ENCODE measurements at regions not wholly inside any gene's neighbourhood (a gene's known extent, or its start where the extent isn't known, plus 50 kb on each side); places are given as distances from the start of the nearest gene placed in this dataset.

DNA sequence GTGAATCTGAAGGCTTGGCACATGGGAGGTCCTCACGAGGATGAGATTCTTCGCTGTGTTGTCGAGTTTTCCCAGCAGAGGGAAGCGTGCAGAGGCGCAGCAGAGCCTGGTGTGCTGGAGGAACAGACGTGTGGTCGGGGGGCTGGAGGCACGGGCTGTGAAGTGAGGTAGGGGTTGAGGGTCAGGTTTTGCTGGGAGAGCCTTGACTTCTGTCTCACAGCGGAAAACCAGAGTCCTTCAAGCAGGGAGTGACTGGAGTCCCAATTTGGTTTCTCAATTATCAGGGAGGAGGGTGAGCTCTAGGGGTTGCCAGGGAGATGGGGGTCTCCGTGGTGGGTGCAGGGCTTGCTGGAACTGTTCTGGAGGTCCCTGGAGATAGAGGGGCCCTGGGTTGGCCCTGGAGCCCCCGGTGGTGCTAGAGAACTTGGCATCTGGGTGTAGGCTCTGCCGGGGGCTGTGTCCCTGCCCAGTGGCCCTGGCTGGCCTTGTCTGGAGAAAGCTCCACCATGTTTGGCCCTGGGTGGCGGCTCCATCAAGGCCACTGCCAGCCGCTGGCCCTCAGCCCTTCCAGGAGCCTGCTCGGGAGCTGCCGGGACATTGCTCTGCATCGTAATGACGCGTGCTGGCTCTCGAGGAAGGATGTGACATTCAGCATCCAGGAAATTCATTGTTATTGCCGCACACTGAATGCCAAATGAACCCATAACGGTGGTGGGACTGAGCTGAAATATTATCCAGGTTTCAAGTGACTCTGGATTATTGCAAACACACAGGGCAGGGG is 215.7 kb downstream of the KIF26A start:
- Histone ChIP-seq H3K9me3 (ENCODE audit: control insufficient read depth, low read length) (peaks cover 5% of the 10 kb centered on the region), H3K9ac (ENCODE audit: low read length) (no peak overlapping the region), H3K36me3 (ENCODE audit: control insufficient read depth, insufficient read depth, low read length, severe bottlenecking) (no peaks in the 10 kb centered on the region), H3K4me1 (ENCODE audit: control insufficient read depth, insufficient read depth, low read length) (no peaks in the 10 kb centered on the region), H3K27me3 (replicated peaks; ENCODE audit: control insufficient read depth, insufficient read depth, low read length) (no peaks in the 10 kb centered on the region), H3K4me3 (ENCODE audit: low read length) (no peak overlapping the region)
- DNase-seq (ENCODE audit: low read depth), result no peak

DNA sequence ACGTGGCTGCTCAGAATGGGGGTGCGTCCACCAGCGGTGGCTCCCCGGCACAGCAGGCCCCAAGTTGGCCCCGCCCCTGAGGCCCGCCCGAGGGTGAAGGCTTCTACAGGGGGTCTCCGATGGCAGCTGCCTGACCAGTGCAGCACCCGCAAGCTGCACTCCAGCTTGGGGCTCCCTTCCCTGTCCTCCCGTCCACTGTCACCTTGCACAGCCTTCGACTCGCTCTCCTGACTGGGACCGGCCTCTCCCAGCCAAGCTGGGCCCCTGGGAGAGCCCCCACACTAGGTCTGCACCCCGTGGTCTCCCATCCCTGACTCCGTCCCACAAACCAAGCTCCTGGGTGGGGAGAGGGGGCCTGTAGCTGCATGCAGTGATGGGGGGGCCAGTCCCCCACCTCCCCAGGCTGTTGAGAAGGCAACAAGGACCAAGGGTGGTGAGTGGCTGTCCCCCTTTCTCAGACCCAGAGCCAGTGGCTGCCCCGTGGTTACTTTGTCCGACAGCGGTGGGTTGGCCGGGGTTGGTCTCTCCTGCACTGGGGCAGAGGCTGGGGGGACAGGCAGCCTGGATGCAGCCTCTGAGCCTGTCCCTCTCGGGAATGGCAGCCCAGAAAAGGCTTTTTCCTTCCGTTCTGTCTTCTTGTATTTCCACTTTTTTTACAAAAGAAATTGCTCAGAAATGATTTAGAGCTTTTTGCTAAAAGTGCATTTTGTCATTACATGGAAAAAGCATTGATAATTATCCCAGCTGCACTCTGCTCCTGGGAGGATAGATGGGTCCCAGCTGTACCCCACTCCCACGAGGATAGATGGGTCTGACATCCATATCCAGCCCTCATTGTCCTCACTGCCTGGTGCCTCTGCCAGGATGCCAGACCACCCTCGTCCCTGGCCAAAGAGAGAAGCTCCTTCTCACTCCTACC is 217.0 kb downstream of the KIF26A start:
- Histone ChIP-seq H3K36me3 (ENCODE audit: control insufficient read depth, insufficient read depth, low read length, severe bottlenecking) (no peaks in the 10 kb centered on the region), H3K9me3 (ENCODE audit: control insufficient read depth, low read length) (peaks cover 5% of the 10 kb centered on the region), H3K4me3 (ENCODE audit: low read length) (no peak overlapping the region), H3K9ac (ENCODE audit: low read length) (no peak overlapping the region), H3K4me1 (ENCODE audit: control insufficient read depth, insufficient read depth, low read length) (no peaks in the 10 kb centered on the region), H3K27me3 (replicated peaks; ENCODE audit: control insufficient read depth, insufficient read depth, low read length) (no peaks in the 10 kb centered on the region)
- DNase-seq (ENCODE audit: low read depth), result no peak

DNA sequence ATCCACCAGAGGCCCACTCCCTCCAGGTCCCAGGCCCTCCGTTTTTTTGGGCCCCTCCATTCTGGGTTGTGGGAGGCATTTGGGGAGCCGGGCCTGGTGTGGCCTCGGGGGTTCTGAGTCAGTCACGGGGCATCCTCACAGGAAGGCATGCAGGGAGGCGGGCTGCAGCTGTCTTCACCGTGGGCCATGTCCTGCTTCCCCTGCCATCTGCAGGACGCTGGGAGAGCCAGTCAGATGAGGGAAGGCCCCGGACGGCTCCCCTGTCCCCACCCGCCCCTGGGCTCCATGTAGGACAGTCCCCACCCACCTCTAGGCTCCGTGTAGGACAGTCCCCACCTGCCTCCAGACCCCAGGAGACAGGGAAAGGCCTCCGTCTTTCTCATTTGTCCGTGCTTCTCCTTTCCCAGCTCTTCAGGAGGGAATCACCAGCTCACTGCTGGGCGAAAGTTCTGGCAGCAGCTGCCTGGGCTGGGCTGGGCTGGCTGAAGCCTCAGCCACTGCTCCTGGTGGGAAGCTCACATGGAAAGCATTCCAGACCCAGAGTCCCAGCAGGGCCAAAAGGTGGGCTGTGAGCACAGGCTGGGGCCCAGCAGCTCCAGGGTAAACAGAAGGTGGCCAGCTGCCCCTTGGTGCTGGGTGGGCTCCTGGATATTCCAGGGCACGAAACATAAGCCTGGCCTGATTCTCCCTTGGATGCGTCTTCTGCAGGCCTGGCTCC is 217.8 kb downstream of the KIF26A start:
- H3K36me3 ChIP-seq (ENCODE audit: control insufficient read depth, insufficient read depth, low read length, severe bottlenecking), result no peaks in the 10 kb centered on the region
- H3K27me3 ChIP-seq (replicated peaks; ENCODE audit: control insufficient read depth, insufficient read depth, low read length), result peaks cover under 1% of the 10 kb centered on the region
- H3K9me3 ChIP-seq (ENCODE audit: control insufficient read depth, low read length), result peaks cover 5% of the 10 kb centered on the region
- H3K4me1 ChIP-seq (ENCODE audit: control insufficient read depth, insufficient read depth, low read length), result no peaks in the 10 kb centered on the region
- H3K9ac ChIP-seq (ENCODE audit: low read length), result no peak overlapping the region
- DNase-seq (ENCODE audit: low read depth), result no peak
- H3K4me3 ChIP-seq (ENCODE audit: low read length), result no peak overlapping the region

- Histone ChIP-seq H3K4me1 (ENCODE audit: control insufficient read depth, insufficient read depth, low read length) (no peaks in the 10 kb centered on the region), H3K9ac (ENCODE audit: low read length) (no peak overlapping the region), H3K27me3 (replicated peaks; ENCODE audit: control insufficient read depth, insufficient read depth, low read length) (peaks cover 7% of the 10 kb centered on the region), H3K36me3 (ENCODE audit: control insufficient read depth, insufficient read depth, low read length, severe bottlenecking) (no peaks in the 10 kb centered on the region), H3K9me3 (ENCODE audit: control insufficient read depth, low read length) (peaks cover 5% of the 10 kb centered on the region), H3K4me3 (ENCODE audit: low read length) (no peak overlapping the region)
- no peak for DNase-seq (ENCODE audit: low read depth)
Measured at GRCh38 chr14:104356738-104357688, 218.6 kb downstream of the KIF26A start.

DNA sequence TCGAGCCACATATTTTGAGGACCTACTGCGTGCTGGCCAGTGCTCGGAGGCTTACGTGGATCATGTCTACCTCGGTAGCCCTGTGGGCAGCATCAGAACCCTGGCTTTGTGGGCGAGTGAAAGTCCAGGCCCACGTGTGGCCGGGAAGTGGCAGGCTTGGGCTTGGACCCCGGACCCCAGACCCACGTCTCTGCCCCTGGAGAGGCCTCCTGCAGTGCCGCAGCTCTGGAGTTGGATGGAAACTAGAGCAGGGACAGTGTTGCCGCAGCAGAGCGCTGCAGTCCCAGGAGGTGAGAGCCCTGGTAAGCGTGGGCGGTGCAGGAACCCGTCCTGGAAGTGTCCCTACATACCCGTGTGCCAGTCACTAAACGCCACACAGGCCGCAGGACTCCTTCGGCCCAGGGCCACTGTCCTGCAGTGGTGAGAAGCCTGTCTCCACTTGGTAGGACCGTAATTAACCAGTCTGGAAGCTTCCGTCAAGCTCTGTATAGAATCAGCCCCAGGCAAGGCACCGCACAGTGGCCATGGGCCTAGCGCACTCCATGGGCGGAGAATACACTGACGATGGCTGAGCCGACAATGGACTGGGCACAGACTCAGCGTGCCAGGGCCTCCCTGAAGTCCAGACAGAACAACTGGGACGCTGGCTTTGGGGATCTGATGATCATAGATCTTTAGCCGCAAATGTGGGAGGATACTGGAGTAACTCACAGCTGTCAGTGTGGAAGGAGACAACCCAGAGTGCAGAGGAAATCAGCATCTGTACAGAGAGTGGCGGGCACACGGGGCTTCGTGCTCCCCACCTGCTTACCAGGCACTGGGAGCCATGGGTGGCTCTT is 219.5 kb downstream of the KIF26A start:
- H3K36me3 ChIP-seq (ENCODE audit: control insufficient read depth, insufficient read depth, low read length, severe bottlenecking), result no peaks in the 10 kb centered on the region
- H3K9me3 ChIP-seq (ENCODE audit: control insufficient read depth, low read length), result no peaks in the 10 kb centered on the region
- H3K9ac ChIP-seq (ENCODE audit: low read length), result no peak overlapping the region
- H3K4me1 ChIP-seq (ENCODE audit: control insufficient read depth, insufficient read depth, low read length), result no peaks in the 10 kb centered on the region
- peaks cover 7% of the 10 kb centered on the region for H3K27me3 ChIP-seq (replicated peaks; ENCODE audit: control insufficient read depth, insufficient read depth, low read length)
- DNase-seq (ENCODE audit: low read depth), result no peak
- no peak overlapping the region for H3K4me3 ChIP-seq (ENCODE audit: low read length)

- Histone ChIP-seq H3K36me3 (ENCODE audit: control insufficient read depth, insufficient read depth, low read length, severe bottlenecking) (no peaks in the 10 kb centered on the region), H3K9me3 (ENCODE audit: control insufficient read depth, low read length) (no peaks in the 10 kb centered on the region), H3K9ac (ENCODE audit: low read length) (no peak overlapping the region), H3K27me3 (replicated peaks; ENCODE audit: control insufficient read depth, insufficient read depth, low read length) (peaks cover 11% of the 10 kb centered on the region), H3K4me1 (ENCODE audit: control insufficient read depth, insufficient read depth, low read length) (no peaks in the 10 kb centered on the region), H3K4me3 (ENCODE audit: low read length) (no peak overlapping the region)
- DNase-seq (ENCODE audit: low read depth), result no peak
Measured at GRCh38 chr14:104358528-104359300, 220.3 kb downstream of the KIF26A start.

DNA sequence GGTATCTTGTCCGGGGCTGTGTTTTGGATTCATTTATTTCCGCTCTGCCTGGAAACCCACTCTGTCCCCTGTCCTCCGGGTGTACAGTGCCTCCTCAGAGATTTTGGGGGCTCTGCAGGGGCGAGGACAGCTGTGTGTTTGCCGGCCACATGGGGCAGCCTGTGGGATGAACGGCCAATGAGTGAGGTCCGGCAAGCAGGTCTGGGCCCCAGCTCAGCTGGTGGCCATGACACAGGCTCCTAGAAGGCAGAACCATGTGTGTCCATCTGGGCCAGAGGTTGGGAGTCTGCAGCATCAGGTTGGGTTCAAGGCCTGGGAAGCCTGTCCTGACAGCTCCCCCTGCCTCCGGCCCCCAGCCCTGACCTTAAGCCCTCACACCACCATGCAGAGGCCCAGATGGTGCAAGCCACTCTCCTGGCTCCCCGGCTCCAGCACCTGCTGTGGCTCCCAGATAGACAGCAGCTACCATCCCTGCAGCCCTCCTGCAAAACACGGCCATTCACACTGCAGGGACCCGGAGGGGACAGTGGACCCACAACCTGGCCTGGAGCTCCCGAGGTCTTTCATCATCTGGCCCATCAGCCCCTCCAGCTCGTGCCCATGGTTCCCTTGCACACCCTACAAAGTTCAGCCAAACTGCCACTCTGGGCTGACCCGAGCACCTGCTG is 220.1 kb upstream of the C14orf180 start:
- Histone ChIP-seq H3K4me1 (ENCODE audit: control insufficient read depth, insufficient read depth, low read length) (no peaks in the 10 kb centered on the region), H3K9ac (ENCODE audit: low read length) (no peak overlapping the region), H3K27me3 (replicated peaks; ENCODE audit: control insufficient read depth, insufficient read depth, low read length) (peaks cover 11% of the 10 kb centered on the region), H3K9me3 (ENCODE audit: control insufficient read depth, low read length) (no peaks in the 10 kb centered on the region), H3K36me3 (ENCODE audit: control insufficient read depth, insufficient read depth, low read length, severe bottlenecking) (no peaks in the 10 kb centered on the region), H3K4me3 (ENCODE audit: low read length) (no peak overlapping the region)
- no peak for DNase-seq (ENCODE audit: low read depth)

GRCh38 chr14:104359969-104360442 is 219.6 kb upstream of the C14orf180 start:
- H3K36me3 ChIP-seq (ENCODE audit: control insufficient read depth, insufficient read depth, low read length, severe bottlenecking), result no peaks in the 10 kb centered on the region
- no peak overlapping the region for H3K4me3 ChIP-seq (ENCODE audit: low read length)
- peaks cover 11% of the 10 kb centered on the region for H3K27me3 ChIP-seq (replicated peaks; ENCODE audit: control insufficient read depth, insufficient read depth, low read length)
- H3K9ac ChIP-seq (ENCODE audit: low read length), result no peak overlapping the region
- H3K4me1 ChIP-seq (ENCODE audit: control insufficient read depth, insufficient read depth, low read length), result no peaks in the 10 kb centered on the region
- DNase-seq (ENCODE audit: low read depth), result no peak
- H3K9me3 ChIP-seq (ENCODE audit: control insufficient read depth, low read length), result no peaks in the 10 kb centered on the region

DNA sequence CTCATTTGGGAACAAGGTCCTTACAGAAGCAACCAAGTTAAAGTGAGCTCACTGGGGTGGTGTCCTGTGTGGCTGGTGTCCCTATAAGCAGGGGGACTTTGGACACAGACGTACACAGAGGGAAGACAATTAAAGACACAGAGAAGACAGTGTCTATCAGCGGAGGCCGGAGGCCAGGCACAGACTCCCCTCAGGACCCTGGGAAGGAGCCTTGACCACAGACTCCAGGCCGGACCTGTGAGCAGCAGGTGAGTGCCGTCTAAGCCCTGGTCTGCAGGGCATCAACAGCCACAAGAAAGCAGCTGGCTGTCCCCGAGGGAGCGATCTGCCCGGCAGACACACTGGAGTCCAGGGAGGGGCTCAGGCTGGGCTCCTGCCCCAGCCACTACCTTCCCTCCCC is 219.1 kb upstream of the C14orf180 start:
- Histone ChIP-seq H3K4me3 (ENCODE audit: low read length) (no peak overlapping the region), H3K36me3 (ENCODE audit: control insufficient read depth, insufficient read depth, low read length, severe bottlenecking) (no peaks in the 10 kb centered on the region), H3K9me3 (ENCODE audit: control insufficient read depth, low read length) (no peaks in the 10 kb centered on the region), H3K4me1 (ENCODE audit: control insufficient read depth, insufficient read depth, low read length) (no peaks in the 10 kb centered on the region), H3K27me3 (replicated peaks; ENCODE audit: control insufficient read depth, insufficient read depth, low read length) (peaks cover 11% of the 10 kb centered on the region), H3K9ac (ENCODE audit: low read length) (no peak overlapping the region)
- no peak for DNase-seq (ENCODE audit: low read depth)
